ENCODE measurements at regions not wholly inside any gene's neighbourhood (a gene's known extent, or its start where the extent isn't known, plus 50 kb on each side); places are given as distances from the start of the nearest gene placed in this dataset.

GRCh38 chr13:50744116-50744660 is 99.3 kb downstream of the DLEU7 start:
- TF ChIP-seq POLR2A (IDR thresholded peaks at IDR 0.05; ENCODE audit: low read depth, low read length) = no peak
- no peak for TF ChIP-seq POU2F2 (IDR thresholded peaks at IDR 0.05; ENCODE audit: low read depth, low read length)
- no peak for TF ChIP-seq SPI1 (IDR thresholded peaks at IDR 0.05; ENCODE audit: low read depth, low read length)
- no peak for TF ChIP-seq PAX5 (IDR thresholded peaks at IDR 0.05; ENCODE audit: insufficient read depth, low read length, severe bottlenecking)
- no peak for TF ChIP-seq TAF1 (IDR thresholded peaks at IDR 0.05; ENCODE audit: low read depth, low read length)
- no peak for TF ChIP-seq POLR2AphosphoS5 (IDR thresholded peaks at IDR 0.05; ENCODE audit: low read depth, low read length)

Data from GM12891 (cell line).